D721Med (cell line): ENCODE measurements at regions not wholly inside any gene's neighbourhood (a gene's known extent, or its start where the extent isn't known, plus 50 kb on each side); places are given as distances from the start of the nearest gene placed in this dataset.

Experiments
- DNase-seq: peaks from one replicate; pipeline ENCODE4 v3.0.0; 2011; ENCODE audit warnings: low spot score; ENCODE audit not compliant: insufficient read length
- FAIRE-seq: peaks from 2 replicates; lab custom pipeline; 2011; peaks lifted over from hg19 to GRCh38; lab: Jason Lieb, UNC
- TF ChIP-seq, protein P1 (sequence below): IDR thresholded peaks from 2 replicates; pipeline ENCODE4 v1.5.1; 2012; ENCODE audit warnings: mild to moderate bottlenecking, control low read depth; ENCODE audit not compliant: insufficient read depth; ENCODE audit errors: missing control alignments

DNA sequence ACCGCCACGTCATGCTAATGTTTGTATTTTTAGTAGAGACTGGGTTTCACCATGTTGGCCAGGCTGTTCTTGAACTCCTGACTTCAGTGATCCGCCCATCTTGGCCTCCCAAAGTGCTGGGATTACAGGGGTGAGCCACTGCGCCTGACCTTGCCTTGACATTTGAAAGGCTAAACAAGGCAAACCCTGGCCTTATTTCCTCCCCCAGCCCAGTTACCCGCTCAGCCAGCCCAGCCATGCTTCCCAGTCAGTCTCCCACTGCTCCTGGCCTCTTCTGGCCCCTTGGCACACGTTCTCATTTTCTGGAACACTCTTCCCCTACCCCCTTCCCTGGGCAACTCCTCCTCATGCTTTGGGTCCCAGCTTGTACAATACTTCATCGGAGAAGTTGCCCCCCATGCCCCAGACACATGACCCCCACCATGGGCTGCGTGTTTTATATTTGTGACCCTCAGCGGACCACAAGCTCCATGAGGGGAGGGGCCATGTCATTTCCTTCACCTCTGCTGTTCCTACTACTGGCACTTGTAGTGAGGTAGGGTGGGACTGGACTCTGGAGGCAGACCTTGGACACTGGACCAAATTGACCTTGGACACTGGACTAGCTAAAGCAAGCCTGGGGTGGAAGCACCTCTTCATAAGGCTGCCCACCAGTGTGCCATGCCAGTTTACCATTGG, 94.4 kb upstream of the IER5L start:
- FAIRE-seq (no peak), DNase-seq (no peak)
- TF ChIP-seq, protein P1, sequence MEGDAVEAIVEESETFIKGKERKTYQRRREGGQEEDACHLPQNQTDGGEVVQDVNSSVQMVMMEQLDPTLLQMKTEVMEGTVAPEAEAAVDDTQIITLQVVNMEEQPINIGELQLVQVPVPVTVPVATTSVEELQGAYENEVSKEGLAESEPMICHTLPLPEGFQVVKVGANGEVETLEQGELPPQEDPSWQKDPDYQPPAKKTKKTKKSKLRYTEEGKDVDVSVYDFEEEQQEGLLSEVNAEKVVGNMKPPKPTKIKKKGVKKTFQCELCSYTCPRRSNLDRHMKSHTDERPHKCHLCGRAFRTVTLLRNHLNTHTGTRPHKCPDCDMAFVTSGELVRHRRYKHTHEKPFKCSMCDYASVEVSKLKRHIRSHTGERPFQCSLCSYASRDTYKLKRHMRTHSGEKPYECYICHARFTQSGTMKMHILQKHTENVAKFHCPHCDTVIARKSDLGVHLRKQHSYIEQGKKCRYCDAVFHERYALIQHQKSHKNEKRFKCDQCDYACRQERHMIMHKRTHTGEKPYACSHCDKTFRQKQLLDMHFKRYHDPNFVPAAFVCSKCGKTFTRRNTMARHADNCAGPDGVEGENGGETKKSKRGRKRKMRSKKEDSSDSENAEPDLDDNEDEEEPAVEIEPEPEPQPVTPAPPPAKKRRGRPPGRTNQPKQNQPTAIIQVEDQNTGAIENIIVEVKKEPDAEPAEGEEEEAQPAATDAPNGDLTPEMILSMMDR: no peak

DNA sequence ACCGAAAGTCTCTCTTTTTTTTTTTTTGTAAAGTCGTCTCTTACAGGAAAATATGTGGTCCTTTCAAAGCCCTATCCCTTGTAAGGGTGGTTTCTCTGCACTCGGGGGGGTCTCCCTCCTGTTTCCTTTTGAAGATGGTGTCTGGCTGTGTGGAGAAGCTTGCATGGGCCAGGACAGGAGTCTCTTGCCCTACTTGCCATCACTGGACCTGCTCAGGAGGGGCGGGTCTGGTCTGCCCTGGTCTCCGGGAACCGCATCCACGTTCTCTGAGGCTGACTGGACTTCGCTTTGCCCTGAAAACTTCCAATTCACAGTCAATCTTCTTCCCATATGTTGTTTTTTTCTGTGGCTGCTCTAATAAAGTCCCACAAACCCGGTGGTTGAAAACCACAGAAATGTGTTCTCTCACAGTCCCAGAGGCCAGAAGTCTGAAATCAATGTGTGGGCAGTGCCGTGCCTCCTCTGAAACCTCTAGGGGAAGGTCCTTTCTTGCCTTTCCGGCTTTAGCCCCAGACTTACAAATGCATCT, 92.9 kb upstream of the IER5L start:
- DNase-seq: no peak
- FAIRE-seq: no peak

DNA sequence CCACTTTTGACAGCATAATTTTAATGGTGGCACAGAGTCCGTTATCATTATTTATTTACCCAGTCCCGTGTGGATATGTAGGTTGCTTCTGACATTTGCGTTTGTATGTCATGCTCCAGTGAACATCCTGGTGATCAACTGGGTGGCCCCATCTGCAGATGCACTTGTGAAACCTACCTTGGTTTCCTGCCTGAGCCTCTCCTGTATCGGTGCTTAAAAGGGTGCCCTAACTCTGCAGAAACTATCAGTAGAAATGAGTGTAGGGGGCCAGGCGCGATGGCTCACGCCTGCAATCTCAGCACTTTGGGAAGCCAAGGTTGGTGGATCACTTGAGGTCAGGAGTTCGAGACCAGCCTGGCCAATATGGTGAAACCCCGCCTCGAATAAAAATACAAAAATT, 92.1 kb upstream of the IER5L start:
- DNase-seq: no peak
- no peak for FAIRE-seq
- TF ChIP-seq, protein P1: no peak

More for the DNA sequence above, 92.9 kb upstream of the IER5L start:
- TF ChIP-seq, protein P1: no peak

DNA sequence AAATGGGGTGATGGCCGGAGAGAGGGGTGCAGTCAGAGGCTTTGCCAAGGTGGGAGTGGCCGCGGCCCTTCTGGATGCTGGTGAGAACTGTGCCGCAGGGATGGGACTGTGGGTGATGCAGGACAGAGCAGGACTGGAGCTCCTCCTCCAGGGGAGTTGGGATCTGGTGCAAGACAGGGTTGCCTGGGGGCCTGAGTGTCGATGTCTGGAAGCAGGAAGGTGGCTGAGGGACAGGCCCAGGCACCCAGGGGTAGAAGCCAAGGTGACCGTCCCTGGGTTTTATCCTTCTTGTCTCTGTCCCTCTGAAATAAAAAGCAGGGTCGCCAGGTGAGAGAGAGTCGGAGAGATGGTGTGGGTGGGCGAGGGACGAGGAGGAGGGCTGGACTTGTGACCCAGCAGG, 89.1 kb upstream of the IER5L start:
- no peak for DNase-seq
- no peak for FAIRE-seq
- TF ChIP-seq, protein P1: no peak

DNA sequence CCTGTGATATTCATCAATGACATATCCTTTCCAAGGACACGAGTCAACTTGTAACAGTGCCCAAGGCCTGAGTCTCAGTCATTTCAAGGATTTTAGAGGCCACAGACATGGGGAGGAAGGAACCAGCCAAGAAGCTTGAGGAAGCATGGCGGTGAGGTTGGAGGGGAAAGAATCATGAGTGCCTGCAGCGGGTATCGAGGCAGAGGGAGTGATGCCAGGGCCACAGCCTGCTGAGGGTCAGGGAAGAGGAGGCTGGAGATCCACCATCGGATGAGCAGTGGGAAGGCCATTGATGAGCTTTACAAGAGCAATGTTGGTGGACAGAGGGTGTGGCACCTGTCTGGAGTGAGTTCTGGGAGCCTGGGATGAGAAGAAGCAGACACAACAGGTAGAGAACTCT, 88.5 kb upstream of the IER5L start:
- FAIRE-seq (no peak), DNase-seq (no peak)
- TF ChIP-seq, protein P1: no peak

DNA sequence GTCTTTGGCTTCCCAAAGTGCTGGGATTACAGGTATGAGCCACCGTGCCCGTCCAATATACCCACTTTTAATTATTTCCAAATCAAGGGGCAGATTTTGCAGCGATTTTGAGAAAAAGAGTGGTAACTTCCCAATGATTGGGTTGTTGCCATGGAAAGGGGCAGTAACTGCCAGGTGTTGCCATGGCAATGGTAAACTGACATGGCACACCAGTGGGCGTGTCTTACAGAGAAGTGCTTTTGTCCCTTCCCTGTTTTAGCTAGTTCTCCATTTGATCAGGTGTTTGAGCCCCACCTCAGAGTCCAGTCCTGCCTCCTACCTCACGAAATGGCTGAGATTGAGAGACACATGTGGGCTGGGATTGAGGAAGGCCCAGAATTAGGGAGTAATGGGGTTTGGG, 86.3 kb upstream of the IER5L start:
- FAIRE-seq: no peak
- TF ChIP-seq, protein P1: no peak
- DNase-seq: no peak

DNA sequence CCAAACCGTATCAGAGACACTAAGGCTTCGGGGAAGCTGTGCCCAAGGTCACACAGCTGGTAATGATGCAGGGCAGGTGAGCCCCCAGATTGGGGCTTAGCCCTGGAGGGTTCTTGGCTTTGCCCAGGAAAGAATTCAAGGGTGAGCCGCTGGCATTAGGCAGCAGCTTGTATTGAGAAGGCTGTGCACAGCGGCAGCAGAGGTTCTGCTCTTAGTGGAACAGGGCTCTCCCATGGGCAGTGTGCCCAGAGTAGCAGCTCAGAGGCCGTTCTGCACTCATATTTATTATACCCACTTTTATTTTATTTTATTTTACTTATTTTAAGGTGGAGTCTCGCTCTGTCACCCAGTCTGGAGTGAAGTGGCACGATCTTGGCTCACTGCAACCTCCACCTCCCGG, 85.8 kb upstream of the IER5L start:
- TF ChIP-seq, protein P1: no peak
- FAIRE-seq (no peak), DNase-seq (no peak)
